Subcutaneous abdominal adipose tissue (tissue), 5 donors: ENCODE measurements at regions not wholly inside any gene's neighbourhood (a gene's known extent, or its start where the extent isn't known, plus 50 kb on each side); places are given as distances from the start of the nearest gene placed in this dataset.
"Not testable (repeated sequence)": the region's sequence is repeated elsewhere in the genome, so short reads cannot be mapped to it uniquely, and the experiment has no call there.

Experiments
- H3K27ac ChIP-seq: one replicate; pipeline ENCODE4 v1.7.0; 2013; ENCODE audit warnings: low read depth, mild to moderate bottlenecking, inconsistent platforms, low read length, moderate library complexity
- H3K27me3 ChIP-seq, 5 donors: one replicate each; pipeline ENCODE4 v1.7.0; 2013; ENCODE audit warnings: low read length in 5 of 5, inconsistent platforms in 1 of 5; ENCODE audit not compliant: control insufficient read depth in 5 of 5, insufficient read depth in 4 of 5
- H3K36me3 ChIP-seq, 5 donors: one replicate each; pipeline ENCODE4 v1.7.0; 2013; ENCODE audit warnings: low read length in 5 of 5; ENCODE audit not compliant: control insufficient read depth in 5 of 5, insufficient read depth in 5 of 5
- H3K4me1 ChIP-seq, 5 donors: one replicate each; pipeline ENCODE4 v1.7.0; 2013; ENCODE audit warnings: low read length in 5 of 5, mild to moderate bottlenecking in 3 of 5, moderate library complexity in 1 of 5; ENCODE audit not compliant: control insufficient read depth in 5 of 5, insufficient read depth in 5 of 5
- H3K4me3 ChIP-seq, 5 donors: one replicate each; pipeline ENCODE4 v1.7.0; 2013; ENCODE audit warnings: low read length in 5 of 5, low read depth in 1 of 5
- H3K9ac ChIP-seq, 5 donors: one replicate each; pipeline ENCODE4 v1.7.0; 2013; ENCODE audit warnings: low read length in 5 of 5, mild to moderate bottlenecking in 4 of 5, moderate library complexity in 3 of 5
- H3K9me3 ChIP-seq, 5 donors: one replicate each; pipeline ENCODE4 v1.7.0; 2013; ENCODE audit warnings: low read length in 5 of 5; ENCODE audit not compliant: control insufficient read depth in 5 of 5
- donor health status: healthy.
- donor health status: healthy.
- donor health status: healthy.
- donor health status: healthy.
- donor health status: healthy.

DNA sequence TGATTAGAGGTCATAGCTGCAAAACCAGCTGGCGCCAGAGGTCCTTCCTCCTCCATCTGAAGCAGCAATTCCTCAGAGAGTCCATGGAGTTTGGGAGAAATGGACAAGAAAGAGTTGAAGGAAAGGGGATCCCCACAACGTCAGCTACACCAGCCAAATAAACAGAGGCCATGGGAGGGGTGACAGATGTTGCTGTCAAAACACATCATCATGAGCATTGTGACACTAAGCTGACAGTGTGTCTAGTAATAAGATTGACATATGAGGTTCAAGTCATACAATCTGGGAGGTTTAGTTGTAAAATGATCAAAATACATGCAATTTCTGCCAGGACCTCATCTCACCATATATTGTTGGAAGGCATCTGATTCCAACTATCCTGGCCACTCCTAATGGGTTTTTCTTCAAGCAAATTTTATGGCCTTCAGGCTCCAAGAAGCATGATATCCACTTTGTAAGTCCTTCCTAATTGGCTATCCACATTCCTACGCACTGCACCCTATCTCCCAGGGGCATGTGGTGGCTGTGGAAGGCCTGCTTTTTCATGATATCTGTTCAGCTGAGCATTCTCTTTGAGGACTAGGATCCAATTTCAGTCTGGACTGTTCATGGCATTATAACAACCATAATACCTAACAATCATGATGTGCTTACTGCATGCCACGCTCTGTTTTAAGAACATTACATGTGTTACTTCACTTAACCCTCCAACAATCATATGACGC lies 335.0 kb upstream of the ID2 start:
- Histone ChIP-seq H3K27ac (no peak overlapping the region), H3K36me3 (no peaks in the 10 kb centered on the region), H3K27me3 (no peaks in the 10 kb centered on the region), H3K4me3 (no peak overlapping the region), H3K4me1 (peaks cover 0 to 5% (median 4%) of the 10 kb centered on the region in 5 donors), H3K9ac (no peak overlapping the region), H3K9me3 (no peaks in the 10 kb centered on the region)

GRCh38 chr2:8348911-8349310 lies 332.9 kb upstream of the ID2 start:
- H3K4me3 ChIP-seq, H3K27ac ChIP-seq, H3K9me3 ChIP-seq, H3K4me1 ChIP-seq, H3K27me3 ChIP-seq, H3K9ac ChIP-seq, H3K36me3 ChIP-seq: not testable (repeated sequence)

- no peak overlapping the region for H3K4me3 ChIP-seq
- no peaks in the 10 kb centered on the region for H3K36me3 ChIP-seq
- H3K27me3 ChIP-seq, result no peaks in the 10 kb centered on the region
- H3K9me3 ChIP-seq, result peaks cover 0 to 7% (median 5%) of the 10 kb centered on the region in 5 donors
- H3K9ac ChIP-seq, result no peak overlapping the region
- peaks cover 0 to 3% (median 0%) of the 10 kb centered on the region in 5 donors for H3K4me1 ChIP-seq
- no peak overlapping the region for H3K27ac ChIP-seq
Observed at GRCh38 chr2:8352296-8352695, 329.6 kb upstream of the ID2 start.

DNA sequence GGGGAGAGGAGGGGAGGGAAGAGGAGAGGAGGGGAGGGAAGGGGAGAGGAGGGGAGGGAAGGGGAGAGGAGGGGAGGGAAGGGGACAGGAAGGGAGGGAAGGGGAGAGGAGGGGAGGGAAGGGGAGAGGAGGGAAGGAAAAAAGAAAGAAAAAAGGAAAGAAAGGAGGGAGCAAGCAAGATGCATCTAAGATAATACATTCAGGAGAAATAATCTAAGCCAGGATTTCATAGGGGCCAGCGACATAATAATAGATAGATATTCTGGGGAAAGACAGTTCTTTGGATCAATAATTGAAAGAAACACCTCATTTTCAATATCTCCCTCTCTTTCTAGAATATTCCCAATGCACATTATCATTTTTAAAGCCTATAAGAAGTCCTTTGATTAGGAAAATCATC lies 328.9 kb upstream of the ID2 start:
- H3K36me3 ChIP-seq, result no peaks in the 10 kb centered on the region
- H3K9me3 ChIP-seq, result peaks cover 0 to 7% (median 5%) of the 10 kb centered on the region in 5 donors
- no peak overlapping the region for H3K27ac ChIP-seq
- H3K27me3 ChIP-seq, result no peaks in the 10 kb centered on the region
- peaks cover 0 to 3% (median 0%) of the 10 kb centered on the region in 5 donors for H3K4me1 ChIP-seq
- H3K9ac ChIP-seq, result no peak overlapping the region
- H3K4me3 ChIP-seq, result no peak overlapping the region

- no peak overlapping the region for H3K27ac ChIP-seq
- peaks cover 0 to 7% (median 5%) of the 10 kb centered on the region in 5 donors for H3K9me3 ChIP-seq
- no peak overlapping the region for H3K4me3 ChIP-seq
- no peaks in the 10 kb centered on the region for H3K36me3 ChIP-seq
- peaks cover 0 to 3% (median 0%) of the 10 kb centered on the region in 5 donors for H3K4me1 ChIP-seq
- H3K27me3 ChIP-seq, result no peaks in the 10 kb centered on the region
- no peak overlapping the region for H3K9ac ChIP-seq
Observed at GRCh38 chr2:8355102-8355859, 326.6 kb upstream of the ID2 start.

GRCh38 chr2:8357738-8358518 lies 323.9 kb upstream of the ID2 start:
- H3K9me3 ChIP-seq, result peaks cover 0 to 7% (median 5%) of the 10 kb centered on the region in 5 donors

DNA sequence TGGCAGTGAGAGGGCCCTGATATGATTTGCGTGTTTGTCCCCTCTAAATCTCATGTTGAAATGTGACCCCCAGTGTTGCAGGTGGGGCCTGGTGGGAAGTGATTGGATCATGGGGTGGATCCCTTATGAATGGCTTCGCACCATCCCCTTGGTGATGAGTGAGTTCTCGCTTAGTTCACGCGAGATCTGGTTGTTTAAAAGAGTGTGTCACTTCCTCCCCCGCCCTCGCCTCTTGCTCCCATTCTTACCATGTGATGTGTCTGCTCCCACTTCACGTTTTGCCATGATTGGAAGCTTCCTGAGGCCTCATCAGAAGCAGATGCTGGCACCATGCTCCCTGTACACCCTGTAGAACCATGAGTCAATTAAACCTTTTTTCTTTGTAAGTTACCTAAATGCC lies 319.9 kb upstream of the ID2 start:
- Histone ChIP-seq H3K9ac (no peak overlapping the region), H3K27me3 (no peaks in the 10 kb centered on the region), H3K36me3 (no peaks in the 10 kb centered on the region), H3K9me3 (no peaks in the 10 kb centered on the region), H3K4me1 (peaks cover 0 to 8% (median 0%) of the 10 kb centered on the region in 5 donors), H3K27ac (no peak overlapping the region), H3K4me3 (no peak overlapping the region)

More at GRCh38 chr2:8357738-8358518, 323.9 kb upstream of the ID2 start:
- Histone ChIP-seq H3K4me3 (no peak overlapping the region), H3K36me3 (no peaks in the 10 kb centered on the region), H3K27ac (no peak overlapping the region), H3K4me1 (peaks cover 0 to 3% (median 0%) of the 10 kb centered on the region in 5 donors), H3K9ac (no peak overlapping the region), H3K27me3 (no peaks in the 10 kb centered on the region)

- Histone ChIP-seq H3K27ac (no peak overlapping the region), H3K9me3 (no peaks in the 10 kb centered on the region), H3K27me3 (no peaks in the 10 kb centered on the region), H3K4me1 (peaks cover 0 to 8% (median 0%) of the 10 kb centered on the region in 5 donors), H3K36me3 (no peaks in the 10 kb centered on the region), H3K4me3 (no peak overlapping the region), H3K9ac (no peak overlapping the region)
Observed at GRCh38 chr2:8363161-8363560, 318.7 kb upstream of the ID2 start.

DNA sequence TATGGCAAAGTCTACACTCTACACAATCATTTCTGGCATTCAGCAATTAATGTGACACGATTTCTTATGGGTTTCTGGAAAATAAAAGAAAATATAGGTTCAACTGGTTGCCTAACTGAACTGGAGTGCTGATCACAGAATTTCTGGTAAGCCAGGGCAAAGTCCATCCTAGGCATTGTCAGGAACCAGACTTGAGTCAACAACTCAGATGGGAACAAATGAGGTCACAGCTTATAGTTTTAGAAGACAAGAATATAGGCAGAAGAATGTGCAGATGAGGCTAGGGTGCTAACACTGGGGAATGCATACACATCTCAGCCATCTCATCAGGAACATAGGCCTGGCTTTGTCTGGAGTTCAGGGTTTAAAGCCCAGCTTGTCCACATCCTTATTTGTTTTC lies 317.2 kb upstream of the ID2 start:
- H3K9me3 ChIP-seq, result no peaks in the 10 kb centered on the region
- H3K27me3 ChIP-seq, result no peaks in the 10 kb centered on the region
- no peak overlapping the region for H3K4me3 ChIP-seq
- H3K9ac ChIP-seq, result no peak overlapping the region
- peaks cover 0 to 8% (median 0%) of the 10 kb centered on the region in 5 donors for H3K4me1 ChIP-seq
- no peaks in the 10 kb centered on the region for H3K36me3 ChIP-seq
- no peak overlapping the region for H3K27ac ChIP-seq
